HG03432 (cell line): ENCODE measurements at regions not wholly inside any gene's neighbourhood (a gene's known extent, or its start where the extent isn't known, plus 50 kb on each side); places are given as distances from the start of the nearest gene placed in this dataset.

Experiments
- ATAC-seq: cut with Tn5 transposase; IDR thresholded peaks from one replicate; pipeline ENCODE4 v1.9.1; 2021; ENCODE audit warnings: mild to moderate bottlenecking, moderate library complexity; ENCODE audit not compliant: unreplicated experiment

DNA sequence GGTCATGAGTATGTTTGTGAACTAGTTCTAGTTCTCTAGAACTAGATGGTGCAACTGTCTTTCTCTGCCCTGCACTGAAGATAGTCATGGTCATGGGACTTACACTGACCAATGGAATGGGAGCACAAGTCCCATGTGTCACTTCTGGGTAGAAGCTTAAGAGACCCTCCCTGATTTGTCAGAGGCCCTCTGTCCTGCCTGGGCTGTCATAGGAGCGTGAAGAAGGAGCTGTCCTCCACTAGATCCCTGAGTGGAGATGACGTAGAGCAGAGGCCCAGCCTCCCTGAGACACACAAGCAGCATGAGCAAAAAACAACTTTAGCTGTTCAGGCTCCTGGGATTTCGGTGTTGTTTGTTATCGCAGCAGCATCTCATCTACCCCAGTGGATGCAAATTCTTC is 514.5 kb downstream of the PREX1 start:
- ATAC-seq: no peak

DNA sequence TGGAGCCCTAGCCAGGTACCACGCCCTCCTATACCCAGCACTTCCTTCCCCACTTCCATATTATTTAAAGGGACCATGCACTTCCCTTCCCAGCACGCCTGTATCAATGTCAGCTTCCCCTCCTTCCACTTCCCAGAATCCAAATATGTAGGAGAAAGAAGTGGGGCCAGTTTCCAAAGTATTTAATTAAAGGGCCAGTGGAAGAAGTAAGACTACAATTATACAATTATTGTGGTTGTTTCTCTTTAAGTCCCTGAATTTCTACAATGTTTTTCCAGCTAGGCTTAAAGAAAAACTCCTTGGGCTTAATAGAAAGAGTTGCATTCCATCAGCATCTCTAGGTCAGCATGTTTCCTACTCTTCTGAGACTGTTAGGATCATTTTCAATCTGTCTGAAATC is 515.8 kb downstream of the PREX1 start:
- ATAC-seq: no peak

DNA sequence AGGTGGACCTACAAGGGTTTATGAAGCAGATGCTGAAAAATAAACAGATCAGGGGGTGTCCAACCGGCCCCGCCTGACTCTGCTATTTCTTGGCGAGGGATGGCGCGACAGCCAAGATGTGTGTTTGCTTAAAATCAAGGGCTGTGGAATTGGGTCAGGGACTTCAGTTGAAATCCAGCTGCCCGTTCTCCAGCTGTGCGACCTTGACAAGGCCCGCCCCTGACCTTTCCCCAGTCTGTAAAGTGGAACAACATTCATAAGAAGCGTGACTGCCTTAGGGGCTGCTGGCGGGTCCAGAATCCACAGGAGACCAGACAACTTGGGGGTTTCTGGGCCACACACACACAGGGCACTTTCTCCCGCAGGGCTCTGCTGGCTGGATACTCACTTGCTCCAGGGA is 517.5 kb downstream of the PREX1 start:
- ATAC-seq: no peak

DNA sequence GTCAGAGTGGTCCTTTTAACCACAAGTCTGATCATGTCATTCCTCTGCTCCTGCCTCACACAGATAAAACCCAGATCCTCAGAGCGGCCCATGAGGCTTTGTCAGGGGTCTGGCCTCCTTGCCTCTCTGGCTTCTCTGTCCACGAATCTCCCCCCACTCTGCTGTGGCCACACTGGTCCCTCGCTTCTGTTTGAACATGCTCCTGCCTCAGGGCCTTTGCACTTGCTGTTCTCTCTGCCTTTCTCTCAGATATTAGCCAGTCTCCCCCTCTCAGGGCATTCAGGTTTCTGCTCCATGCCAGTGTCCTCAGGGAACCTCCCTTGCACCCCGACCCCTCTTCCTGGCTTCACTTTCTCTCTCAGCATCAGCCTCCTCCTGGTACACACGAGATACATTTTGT is 518.5 kb downstream of the PREX1 start:
- no peak for ATAC-seq

DNA sequence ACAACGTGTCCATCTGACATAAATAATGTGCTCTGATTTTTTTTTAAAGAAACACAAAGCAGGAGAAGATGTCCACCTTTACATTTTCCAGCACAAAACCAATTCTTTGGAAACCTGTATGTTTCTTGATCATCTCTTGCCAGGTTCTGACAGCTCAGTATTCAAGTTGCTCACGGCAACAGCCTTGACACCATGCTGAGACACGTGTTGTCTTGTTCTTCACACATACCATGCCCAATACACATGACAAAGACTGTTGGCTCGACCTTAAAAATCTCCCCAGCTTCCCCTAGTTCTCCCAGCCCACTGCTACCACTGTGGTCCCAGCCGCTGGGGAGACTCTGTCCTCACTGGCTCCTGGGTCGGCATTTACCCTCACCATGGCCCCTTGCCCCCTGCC is 518.9 kb downstream of the PREX1 start:
- ATAC-seq: no peak

DNA sequence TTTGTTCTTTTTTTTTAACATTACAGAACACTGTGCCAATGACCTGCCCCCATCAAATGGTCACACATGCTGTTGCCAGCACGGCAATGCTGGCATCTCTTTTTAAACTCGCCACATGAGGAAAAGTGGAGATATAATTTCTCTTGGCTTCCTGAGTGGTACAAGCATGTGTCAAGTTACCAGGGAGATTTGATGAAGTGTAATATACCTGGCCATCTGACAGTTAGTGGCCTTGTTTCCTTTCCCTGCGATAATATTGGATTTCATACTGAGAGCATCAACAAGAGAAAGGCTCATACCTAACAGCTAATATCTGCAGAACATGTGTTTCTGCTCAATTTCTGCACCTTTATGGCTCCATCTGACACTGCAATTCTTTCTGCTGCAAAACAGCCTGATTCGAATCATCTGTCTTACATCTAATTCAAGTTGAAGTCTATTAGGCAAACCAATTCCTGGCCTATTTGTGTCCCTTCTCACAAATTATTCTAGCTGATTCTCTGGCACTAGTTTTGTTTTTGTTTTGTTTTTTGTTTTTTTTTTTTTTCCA is 519.5 kb downstream of the PREX1 start:
- ATAC-seq: no peak

DNA sequence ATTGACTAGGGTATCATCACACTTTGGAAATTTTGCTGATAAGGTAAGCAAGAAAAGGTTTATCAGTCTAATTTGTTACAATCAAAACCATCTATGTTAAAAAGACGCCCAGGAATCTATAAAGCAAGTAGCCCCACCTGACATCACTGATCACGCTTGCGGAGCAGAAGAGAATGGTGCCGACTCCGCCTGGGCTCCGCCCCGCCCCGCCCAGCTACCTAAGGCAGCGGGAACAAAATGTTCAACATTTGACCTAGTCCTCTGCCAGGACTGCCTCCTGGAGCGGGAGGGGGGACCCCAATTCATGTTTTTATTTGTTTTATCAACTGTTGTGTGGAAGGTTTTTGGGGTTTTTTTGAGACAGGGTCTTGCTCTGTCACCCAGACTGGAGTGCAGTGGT is 520.5 kb downstream of the PREX1 start:
- no peak for ATAC-seq

DNA sequence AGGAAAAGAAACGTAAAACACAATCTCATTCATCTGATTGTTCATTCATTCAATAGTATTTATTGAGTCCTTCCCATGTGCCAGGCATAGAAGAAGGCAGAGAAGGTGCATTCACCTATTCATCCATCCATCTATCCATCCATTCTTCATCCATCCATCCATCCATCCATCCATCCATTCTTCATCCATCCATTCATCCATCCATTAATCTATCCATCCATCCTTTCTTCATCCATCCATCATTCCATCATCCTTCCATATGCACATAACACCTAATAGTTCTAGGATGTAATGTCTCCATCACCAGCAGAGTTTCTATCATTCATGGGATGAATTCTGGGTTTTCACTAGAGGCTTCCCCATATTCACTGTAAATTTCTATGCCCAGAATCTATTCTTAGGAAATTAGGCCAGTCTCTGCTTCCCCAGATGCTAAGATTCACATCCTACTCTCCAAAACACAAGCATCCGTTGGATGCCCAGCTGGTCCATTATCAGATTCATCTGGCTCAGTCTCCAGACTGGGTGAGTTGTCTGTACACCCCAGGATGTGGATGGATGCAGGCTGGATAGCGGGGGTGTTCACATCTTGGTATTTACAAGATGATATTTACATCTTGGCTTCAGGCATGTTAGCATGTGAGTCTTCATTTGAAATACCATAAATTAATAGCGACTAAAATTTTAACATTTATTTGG is 517.7 kb upstream of the SULF2 start:
- ATAC-seq: no peak

DNA sequence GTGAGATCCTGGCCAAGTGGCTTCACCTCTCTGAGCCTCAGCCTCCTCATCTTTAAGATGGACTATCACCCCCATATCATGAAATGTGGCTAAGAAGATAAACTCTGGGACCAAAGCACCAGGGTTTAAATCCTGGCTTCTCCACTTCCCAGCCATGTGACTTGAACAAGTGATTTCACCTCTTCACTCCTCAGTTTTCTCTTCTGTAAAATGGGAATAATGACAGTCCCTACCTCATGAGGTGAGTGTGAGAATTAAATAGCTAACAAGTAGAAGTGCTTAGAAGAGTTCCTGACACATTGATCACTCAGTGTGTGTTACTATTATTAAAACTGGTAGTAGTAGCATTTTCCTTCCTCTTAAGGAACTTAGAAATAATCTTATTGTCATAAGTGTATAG is 516.9 kb upstream of the SULF2 start:
- ATAC-seq: no peak

DNA sequence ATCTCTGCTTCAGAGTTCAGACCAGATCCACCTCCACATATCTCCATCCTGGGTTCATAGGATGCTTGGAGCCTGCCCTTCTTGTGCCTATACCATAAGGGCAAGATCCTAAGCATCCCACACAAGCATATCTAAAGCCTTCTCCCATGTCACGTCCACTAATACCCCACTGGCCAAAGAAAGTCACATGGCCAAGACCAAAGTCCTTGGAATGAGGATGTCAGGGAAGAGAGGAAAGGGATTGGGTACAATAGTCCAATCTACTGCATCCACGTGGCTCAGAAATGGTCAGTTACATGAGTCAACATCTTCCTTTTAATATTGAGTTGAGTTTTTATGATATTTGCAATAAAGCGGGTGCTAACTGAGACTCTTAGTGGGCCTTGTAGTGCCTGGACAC is 515.9 kb upstream of the SULF2 start:
- ATAC-seq: no peak

DNA sequence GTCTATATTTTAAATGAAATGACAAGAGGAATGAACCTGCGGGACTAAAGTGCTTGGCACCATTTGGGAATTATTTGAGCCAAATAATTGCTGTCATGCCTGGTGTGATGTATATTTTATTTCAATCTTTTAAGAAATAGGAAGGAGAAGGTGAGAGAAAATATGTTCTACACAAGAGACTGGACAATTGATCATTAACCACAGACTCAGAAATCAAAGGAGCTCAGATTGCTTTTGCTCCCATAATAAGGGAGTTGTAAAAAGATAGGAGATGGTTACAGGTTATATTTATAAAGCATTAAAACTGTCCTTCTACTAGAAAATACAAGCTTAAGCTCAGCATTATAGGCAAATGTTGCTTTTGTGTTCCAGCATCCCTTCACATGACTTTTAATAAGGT is 515.2 kb upstream of the SULF2 start:
- no peak for ATAC-seq

DNA sequence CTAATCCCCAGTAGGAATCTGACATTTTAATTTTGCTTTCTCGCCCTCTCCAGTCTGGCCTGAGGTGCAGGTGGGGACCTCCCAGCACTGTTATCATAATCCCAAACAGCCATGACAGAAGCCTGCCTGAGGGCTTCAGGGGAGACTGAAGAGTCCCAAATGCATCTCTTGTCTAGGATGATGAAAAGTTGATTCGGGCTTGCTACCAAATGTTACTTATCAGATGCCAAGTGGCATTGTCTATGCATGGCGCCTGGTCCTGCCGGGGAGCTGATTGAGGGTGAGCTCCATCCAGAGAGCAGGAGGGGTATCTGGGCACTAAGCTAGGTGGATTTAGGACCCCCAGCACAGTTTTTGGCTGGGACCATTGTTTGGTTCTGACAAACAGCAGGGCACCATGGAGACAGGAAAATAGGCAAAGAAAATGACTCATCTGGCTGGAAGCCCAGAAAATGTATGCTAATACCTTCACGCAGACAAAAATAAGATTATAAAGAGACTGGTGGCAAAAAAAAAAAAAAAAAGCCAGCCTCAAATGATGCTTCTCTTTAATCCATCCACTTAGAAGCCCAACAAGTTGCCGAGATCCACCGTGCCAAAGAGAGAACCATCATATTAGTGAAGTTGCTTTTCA is 513.7 kb upstream of the SULF2 start:
- ATAC-seq: no peak

DNA sequence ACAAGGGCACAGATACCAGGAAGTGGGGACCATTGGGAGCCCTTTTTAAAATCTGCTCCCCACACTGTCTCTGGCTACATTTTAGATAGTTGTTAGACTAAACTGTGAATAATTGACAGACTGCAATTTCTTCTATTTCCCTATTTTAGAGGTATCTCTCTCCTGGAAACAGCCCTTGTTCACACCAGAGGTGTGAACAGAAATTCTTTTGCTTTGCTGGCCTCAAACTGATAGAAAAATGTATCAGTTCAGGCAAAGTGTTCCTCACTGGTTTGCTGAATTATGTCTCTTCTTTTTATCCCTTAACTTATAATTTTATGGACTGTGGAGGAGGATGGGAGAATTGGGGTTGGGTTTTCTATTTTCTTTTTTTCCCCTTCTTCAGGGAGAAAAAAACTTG is 513.2 kb upstream of the SULF2 start:
- no peak for ATAC-seq

DNA sequence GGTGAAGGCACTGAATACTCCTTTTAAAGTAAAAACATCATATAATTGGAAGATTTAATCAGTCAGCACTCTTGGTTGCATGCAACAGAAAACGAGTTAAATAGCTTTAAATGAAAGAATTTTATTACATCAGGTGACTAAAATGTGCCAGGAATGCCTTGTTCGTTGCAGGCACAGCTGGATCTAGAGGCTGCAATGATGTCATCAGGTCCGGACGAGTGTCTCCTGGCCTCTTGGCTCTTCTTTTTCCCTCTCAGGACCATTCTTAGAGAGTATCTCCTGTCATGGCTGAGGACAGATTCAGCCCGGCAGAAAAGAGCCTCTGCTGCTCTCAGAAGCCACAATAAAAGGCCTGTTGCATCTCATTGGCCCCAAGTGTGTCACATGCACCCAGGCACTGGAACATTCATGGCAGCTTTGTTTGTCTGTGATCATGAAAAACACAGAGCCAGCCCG is 510.7 kb upstream of the SULF2 start:
- no peak for ATAC-seq

DNA sequence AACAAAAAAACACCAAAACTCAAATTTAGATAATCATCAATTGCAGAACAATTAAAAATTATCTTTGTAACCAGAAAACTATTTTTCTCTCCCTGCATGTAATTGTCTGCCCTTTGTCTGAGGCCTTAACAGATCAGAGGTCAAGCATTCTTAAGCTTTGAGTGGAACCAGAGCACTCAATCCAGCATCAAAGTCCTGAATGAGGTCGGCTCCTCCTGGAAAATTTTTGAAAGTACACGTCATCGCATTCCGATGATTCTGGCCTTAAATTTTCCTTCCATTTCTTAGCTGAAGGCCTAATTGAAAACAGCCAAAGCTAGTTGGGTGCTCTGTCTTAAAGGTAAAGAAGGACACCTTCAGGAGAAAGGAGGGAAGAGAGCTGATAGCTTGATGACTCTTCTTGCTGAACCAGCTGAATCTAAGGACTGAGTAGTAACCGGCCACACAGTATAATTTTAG is 510.2 kb upstream of the SULF2 start:
- no peak for ATAC-seq

DNA sequence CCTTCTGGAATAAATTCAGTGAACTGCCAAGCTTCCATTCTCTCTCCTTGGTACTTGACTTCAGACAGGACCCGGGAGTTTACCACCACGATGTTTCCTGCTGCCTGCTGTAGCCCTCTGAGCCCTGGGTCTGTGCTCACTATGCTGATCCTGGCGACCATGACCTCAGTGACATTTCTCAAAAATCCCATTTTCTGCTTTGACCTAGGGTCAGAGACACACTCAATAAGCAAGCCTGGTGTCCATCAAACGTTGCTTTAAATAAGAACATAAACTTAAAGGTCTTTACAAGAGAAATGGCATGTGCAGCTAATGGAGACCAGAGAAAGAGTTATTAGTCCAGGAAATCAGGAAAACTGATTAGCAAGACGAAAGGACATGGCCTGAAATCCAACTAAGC is 509.7 kb upstream of the SULF2 start:
- no peak for ATAC-seq

DNA sequence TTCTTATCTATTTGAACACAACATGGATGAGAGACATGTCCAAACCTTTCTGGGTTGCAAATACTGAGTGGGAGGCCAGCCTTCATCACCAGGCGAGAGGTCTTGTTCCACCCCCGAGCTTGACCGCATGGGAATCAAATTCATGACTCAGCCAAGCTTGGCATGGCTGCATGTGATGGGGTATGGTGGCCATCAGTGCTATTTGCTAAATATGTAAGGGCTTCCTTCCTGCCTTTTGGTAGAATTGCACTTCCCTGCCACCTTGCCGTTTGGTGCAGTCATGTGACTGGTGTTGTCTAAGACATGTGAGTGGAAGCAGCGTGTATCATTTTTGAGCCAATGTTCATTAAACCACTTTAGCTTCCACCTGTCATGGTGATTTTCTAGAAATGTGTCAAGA is 508.9 kb upstream of the SULF2 start:
- ATAC-seq: no peak

DNA sequence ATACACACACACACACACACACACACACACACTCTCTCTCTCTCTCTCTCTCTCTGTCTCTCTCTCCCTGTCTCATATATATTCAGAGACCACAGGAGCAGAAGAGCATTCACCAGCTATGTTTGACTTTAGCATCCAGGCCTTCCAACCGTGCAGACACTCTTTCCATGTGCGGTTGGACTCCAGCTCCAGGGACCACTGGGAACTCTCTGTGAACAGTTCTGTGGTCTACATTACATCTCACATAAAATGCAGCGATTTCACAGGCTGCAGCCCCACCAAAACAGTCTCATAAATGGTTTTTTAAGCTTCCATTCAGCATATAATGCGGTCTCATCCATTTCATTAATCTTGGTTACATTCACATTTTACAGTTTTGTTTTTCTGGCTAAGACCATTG is 508.4 kb upstream of the SULF2 start:
- no peak for ATAC-seq

DNA sequence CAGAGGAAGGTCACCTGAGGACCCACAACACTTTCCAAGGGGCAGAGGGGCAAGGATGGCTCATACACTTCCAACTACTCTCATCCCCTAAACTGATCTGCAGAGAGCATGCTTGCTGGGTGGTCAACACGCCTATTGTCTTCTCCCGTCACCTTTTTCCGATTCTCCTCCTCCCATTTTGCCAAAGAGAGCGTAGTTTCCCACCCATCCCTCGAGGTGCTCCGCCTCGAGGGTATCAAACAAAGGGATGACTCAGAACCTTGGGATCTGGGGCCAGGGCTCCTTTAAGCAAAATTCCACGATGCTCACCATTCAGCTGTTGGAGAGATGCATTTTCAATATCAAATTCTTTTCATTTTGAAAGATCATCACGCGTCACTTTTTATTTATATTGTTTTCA is 507.5 kb upstream of the SULF2 start:
- no peak for ATAC-seq

DNA sequence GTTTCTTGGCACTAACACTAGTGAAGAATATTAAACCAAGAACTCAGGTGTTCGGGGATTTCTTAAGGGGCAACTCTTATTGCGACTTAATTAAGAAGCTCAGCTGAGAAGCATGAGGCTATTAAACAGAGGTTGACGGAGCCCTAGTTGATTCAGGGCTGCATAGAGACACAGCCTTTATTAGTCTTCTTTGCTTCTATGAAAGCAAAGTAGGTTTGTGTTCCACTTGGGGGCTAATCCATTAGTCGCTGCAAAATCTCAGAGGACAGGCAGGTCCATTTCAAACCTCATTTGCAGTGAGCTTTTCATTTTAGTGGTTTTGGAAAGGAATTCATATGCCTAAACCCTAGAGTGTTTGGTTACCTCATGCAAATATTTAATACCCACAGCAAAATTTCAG is 506.6 kb upstream of the SULF2 start:
- no peak for ATAC-seq

DNA sequence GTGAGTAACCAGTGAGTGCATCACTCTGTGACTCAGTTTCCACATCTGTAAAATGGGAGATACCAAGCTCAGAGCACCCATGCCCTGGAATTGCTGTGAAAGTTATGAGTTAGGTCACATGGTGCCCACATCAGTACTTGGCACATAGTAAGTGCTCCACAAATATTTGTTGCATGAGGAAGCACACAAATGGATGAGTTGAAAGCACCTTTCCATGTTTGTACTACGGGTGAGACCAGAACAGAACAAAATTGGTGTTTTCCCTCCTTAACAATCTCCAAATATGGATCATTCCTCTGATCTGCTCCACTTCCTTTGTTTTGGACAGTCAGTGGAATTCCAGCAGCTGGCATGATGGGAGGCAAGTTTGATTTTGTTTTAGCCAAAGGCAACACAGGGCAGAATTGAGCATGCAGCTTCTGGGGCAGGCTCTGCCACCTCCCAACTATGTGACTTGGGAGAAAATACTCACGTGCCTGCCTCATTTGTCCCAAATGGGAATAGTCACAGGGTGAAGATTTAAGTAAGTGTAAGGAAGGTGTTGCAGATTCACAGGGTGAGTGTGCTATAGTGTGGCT is 503.7 kb upstream of the SULF2 start:
- ATAC-seq: no peak

DNA sequence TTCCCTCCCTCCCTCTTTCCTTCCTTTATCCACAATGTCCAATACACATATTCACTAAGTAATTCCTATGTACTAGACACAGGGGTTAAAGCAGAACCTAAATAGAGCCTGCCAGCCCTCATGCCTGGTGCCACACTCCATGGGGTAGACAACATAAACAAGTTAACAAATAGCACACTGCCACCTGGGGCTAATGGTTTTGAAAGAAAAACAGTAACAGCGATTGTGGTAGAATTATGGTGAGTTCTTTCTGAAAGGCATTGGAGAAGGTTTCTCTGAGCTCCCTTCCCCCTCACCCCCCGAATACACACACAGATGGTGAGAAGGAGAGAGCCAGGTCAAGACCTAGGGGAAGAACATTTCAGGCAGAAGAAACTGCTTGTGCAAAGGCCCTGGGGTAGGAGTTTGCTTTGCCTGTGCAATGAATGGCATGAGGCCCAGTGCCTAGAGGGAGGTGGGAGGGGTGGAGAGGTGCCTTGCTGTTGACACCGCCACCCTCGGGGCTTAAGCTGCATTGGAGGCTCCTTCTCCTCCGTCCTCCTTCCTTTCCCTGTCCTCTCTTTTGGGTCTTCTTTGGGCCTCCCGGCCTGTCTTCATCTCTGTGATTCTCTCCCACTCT is 502.4 kb upstream of the SULF2 start:
- ATAC-seq: no peak
